HS-5 (cell line): ENCODE measurements at regions not wholly inside any gene's neighbourhood (a gene's known extent, or its start where the extent isn't known, plus 50 kb on each side); places are given as distances from the start of the nearest gene placed in this dataset.

Experiments
- DNase-seq: peaks from one replicate; pipeline ENCODE4 v3.0.0-alpha.2; 2012; ENCODE audit warnings: low read depth

GRCh38 chr5:73339051-73339575 is 109.5 kb downstream of the FOXD1 start:
- DNase-seq = no peak

- DNase-seq = no peak
Measured at GRCh38 chr5:73338256-73339050, 110.1 kb downstream of the FOXD1 start.

DNA sequence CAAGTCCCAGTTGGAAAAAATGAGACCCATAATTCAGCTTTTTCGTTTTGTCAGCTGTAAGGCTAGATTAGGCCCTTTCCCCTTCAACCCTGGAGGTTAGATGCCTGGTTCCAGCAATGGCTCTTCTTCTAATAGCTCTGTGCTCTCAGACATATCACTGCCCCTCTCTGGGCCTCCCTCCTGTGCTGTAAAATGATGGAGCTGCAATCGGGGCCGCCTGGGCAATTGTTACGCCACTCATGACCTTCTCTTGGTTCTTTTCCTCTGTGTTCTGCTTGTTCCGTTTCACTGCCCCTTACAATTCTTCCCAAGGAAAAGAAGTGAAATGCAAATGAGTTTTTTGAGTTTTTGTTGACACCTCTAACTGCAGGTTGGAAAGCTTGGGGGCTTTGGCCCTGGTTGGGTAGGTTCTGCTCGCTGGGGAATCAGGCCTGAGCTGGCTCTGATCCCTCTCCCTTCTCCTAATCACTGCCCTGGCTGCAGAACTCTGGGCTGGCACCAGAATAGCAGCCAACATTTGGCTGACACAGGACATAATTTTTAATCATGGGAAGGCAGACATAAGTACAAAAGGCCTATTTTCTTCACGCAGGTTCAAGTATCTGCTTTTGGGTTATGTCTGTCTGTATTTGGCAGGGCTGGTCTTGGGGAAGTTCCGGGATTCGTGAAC is 110.9 kb downstream of the FOXD1 start:
- no peak for DNase-seq

DNA sequence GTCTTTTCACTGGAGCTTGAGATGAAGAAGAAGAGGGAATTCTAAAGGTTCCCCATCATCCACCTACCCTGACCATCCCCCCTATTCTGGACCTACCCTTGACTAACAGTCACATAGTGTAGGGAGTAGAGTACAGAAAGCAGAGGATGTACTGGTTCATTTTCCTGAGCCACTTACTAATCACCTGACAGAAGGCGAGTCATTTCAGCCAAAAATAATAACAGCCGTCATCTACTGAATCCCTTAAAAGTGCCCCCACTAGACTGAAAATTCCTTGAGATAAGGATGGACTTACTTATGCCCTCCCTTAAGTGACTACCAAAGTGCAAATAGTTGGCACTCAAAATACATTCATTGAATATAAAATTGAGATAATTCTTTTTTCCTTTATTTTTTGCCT is 112.2 kb downstream of the FOXD1 start:
- no peak for DNase-seq

GRCh38 chr5:73333944-73334703 is 114.5 kb downstream of the FOXD1 start:
- no peak for DNase-seq

DNA sequence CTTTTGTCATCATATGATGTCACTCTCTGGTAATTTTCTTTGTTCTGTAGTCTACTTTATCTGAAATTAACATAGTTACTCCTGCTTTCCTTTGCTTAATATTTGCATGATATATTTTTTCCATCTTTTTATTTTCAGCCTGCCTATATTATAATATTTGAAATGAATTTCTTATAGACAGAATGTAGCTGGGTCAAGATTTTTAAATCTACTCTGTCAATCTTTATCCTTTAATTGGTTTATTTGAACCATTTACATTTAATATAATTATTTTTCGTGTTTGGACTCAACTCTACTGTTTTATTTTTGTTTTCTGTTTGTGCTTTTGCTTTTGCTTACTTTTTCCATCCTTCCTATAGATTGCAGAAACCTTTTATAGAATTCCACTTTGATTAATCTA is 118.0 kb downstream of the FOXD1 start:
- DNase-seq = no peak

- DNase-seq = no peak
Measured at GRCh38 chr5:73328640-73329039, 119.9 kb downstream of the FOXD1 start.

DNA sequence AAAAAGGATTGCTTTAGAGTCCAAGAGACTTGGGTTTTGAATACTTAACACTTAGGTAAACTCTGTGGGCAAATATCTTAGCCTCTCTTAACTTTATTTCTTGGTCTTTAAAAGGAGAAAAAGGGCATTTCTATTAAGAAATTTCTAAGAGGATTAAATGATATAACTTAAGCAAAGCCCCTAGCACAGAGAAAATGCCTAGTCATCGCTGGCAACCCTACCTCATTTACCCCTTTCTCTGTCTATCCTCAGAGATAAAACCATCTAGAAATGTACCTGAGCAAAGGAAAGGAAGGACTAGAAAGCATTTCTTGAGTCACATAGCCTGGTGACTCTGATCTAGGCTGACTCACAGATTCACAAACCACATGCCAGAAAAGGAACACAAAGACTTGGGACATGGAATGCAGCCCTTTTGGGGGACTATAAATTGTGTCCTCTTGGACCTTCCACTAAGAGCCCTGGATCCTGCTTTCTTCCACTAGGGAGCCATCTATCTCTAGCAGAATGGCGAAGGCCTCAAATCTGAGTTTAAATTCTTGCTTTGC is 120.6 kb downstream of the FOXD1 start:
- no peak for DNase-seq

DNA sequence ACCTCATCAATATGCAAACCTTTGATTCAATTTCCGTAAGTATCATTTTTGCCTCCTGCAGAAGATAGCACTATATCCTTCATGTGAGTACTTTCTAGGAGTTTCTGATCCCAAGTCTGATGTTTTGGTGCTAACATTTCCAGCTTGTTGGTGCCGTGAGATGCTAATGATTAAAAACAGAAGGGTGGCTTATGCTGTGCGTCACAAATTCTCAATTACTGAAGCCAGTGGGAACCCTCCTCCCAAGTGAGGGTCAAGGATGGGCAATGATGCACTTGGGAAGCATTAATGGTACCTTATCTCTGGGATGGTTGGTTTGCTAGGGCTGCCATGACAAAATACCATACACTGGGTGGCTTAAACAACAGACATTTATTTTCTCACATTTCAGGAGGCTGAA is 123.0 kb downstream of the FOXD1 start:
- no peak for DNase-seq

DNA sequence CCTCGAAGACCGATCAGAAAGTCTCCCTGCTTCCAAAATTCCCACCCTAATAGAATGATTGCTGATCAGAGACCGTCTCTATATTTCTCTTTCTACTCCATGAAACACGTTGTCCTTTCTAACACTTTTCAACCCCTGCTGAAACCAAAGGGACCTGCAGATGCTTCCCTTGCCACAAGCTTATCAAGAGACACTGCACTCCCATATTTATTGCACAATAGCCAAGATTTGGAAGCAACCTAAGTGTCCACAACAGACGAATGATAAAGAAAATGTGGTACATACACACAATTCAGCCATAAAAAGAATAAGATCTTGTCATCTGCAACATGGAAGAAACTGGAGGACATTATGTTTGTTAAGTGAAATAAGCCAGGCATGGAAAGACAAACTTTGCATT is 125.1 kb downstream of the FOXD1 start:
- no peak for DNase-seq

DNA sequence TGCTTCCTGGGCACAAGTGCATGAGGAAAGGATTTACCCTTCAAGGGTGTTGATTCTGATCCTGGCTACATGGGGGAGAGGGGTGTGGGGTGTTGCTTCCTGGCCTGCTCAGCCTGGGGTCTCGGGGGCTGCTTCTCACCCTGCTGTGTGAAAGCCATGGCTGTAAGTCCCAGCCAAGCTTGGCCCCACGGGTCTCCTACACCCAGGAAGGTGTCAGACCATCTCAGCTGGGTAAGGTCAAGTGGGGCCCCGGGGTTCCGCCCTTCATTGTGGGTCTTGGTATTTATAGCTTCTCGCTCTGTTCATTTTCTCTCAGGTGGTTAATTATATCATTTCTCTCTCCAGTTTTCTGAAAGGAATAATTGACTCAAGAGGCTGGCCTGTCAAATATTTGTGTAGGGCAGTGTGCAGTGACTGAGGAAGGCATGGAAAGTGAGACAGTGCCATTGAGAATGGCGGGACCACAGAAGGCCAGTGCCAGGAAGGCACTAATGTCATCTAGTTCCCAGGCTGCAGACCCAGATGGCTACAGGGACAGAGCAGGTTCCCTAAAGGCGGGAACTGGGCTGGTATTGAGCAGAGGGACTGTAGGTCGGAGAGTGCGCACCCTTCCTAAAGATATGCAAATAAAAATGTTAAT is 126.0 kb downstream of the FOXD1 start:
- DNase-seq = no peak

- peak; percentile 98 for DNase-seq
Measured at GRCh38 chr5:73321757-73322436, 126.7 kb downstream of the FOXD1 start.

DNA sequence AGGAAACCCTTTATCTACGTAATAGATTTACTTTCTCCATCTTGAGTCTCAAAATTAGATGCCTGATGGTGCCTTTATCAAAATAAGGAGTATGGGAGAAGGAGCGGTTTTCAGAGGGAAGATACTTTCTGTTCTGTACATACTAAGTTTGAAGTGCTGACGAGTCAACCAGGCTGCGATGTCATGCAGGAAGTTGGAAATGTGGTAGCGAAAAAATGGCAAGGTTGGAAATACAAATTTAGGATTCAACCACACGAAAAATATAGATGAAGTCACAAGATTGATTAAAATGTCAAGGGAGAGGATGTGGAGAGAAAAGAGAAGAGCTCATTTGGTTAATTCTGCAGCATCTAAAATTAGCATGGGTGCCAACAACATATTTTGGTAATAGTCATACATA is 129.5 kb downstream of the FOXD1 start:
- no peak for DNase-seq

- no peak for DNase-seq
Measured at GRCh38 chr5:73318308-73318719, 130.3 kb downstream of the FOXD1 start.

GRCh38 chr5:73317523-73317922 is 131.1 kb downstream of the FOXD1 start:
- no peak for DNase-seq

- no peak for DNase-seq
Measured at GRCh38 chr5:73314395-73315257, 134.0 kb downstream of the FOXD1 start.

GRCh38 chr5:73312872-73313510 is 135.6 kb downstream of the FOXD1 start:
- no peak for DNase-seq

DNA sequence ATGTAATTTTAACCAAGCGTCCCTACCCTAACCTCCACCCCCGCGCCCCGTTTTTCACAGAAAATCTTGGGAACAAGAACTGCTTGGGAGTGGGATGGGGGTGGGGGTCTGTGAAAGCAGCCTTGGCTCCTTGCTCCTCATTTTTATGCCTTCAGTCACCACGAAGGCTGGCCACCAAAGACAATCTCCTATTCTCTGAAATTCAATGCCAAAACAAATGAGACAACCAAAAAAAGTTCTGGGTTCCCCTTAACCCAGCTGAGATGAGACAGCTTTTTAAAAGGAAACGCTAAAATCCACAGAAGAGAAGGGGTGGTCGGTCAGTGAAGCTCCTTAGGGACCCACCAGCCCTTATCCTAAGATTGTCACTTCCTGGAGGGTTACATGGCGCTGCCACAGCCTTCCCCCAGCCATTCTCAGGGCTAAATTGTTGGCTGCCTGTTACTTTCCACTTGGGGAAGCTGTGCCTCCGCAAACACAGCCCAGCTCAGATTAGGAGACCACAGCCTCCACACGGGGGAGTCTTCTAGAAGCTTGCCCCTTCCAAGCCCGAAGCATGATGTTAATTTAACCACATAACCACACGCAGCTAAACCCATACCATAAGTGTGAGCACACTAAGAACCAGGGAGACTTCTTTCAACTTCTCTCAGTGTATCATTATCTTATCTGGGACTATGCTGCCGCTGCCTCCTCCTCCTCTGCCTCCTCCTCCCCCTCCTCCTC is 136.3 kb downstream of the FOXD1 start:
- no peak for DNase-seq
